Epithelial cell of prostate (primary cell): ENCODE measurements at regions not wholly inside any gene's neighbourhood (a gene's known extent, or its start where the extent isn't known, plus 50 kb on each side); places are given as distances from the start of the nearest gene placed in this dataset.

Source experiments
- DNase-seq: peaks from one replicate; pipeline ENCODE4 v3.0.0-alpha.2; 2011; ENCODE audit warnings: low read depth, low spot score
- H3K27ac ChIP-seq: fragments of 450-650 bp; 2 replicates; pipeline ENCODE4 v1.5.1; 2017; ENCODE audit warnings: mild to moderate bottlenecking

DNA sequence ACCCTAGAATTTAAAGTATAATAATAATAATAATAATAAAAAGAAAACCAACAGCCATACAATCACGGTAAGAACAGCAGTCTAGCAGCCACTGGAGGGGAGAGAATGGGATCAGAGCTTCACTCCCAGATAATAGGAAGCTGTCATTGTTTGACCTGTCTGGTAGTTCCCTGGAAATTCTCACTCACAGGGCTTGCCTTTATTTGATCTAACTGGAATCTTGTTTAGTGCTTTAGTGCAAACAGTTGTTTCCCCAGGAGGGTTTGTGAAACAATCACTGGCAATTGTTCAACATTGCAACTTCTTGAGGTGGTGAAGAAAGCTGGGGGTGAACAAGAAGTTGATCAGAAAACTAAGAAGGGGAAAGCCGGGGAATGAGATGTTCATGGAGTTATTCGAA lies 68.7 kb upstream of the PTCSC3 start:
- DNase-seq, result no peak
- no peak overlapping the region for H3K27ac ChIP-seq

DNA sequence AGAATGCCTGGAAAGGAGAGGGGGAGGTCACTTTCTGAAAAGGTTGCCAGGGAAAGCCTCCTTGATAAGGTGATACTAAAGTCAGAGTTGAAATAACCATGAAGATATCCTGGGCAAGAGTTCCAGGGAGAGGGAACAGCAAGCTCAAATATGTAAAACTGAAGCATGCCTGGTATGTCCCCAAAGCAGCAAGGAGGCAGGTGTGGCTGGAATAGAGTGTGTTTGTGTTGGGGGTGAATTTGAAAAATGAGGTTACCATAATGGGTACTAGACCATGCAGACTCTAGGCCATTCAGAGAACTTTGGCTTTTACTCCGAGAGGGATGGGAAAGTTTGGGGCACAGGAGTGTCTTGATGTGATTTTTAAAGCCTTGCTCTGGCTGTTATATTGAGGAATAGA lies 66.7 kb upstream of the PTCSC3 start:
- DNase-seq, result no peak
- H3K27ac ChIP-seq, result no peak overlapping the region

DNA sequence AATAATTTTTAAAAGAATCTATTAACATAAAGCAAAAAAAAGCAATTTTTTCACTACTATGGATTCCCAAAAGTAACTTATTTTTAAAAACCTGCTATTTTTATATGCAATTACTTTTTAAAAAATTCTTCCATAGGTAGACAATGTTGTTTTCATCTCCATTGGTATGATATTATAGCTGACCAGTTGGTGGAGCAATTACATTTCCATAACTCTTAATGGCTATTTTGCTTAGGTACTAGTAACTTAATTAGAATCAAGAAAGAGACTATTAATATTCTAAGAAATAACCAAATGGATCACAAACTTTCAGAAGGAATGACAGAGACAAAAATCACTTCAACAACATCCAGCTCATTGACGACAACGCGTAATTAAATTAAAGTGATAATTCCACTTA lies 64.7 kb upstream of the PTCSC3 start:
- H3K27ac ChIP-seq, result no peak overlapping the region
- DNase-seq, result no peak

DNA sequence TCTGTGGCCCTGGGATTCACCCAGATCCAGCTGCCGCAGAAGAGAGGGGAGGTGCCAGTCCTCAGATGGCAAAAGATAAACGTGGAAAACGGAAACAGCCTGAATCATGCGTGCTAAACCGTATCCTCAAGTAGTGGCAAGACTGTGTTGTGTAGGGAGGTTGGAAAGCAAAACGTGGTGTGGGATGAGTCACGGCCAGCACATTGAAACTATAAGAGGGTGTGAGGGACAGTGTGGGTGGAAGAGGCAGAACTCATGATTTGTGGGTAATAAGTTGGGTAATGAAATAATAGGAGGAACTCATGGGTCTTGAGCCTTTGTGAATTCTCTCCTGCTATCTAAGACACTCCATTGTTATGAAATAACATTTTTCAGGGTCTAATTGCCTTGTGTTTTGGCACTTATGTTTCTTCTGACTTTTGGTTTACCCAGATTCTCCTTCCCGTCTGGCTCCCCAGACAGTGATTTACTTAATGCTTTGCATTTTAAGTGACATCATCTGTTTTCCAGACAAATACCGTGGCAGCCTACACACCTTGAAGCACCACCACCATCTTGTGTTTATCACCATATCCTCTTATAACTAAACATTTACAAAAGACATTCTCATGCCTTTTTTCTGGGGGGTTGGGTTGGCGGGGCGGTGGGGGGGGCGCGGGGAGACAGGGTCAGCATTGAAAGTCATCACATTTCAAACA lies 62.3 kb upstream of the PTCSC3 start:
- DNase-seq, result peak; percentile 96

DNA sequence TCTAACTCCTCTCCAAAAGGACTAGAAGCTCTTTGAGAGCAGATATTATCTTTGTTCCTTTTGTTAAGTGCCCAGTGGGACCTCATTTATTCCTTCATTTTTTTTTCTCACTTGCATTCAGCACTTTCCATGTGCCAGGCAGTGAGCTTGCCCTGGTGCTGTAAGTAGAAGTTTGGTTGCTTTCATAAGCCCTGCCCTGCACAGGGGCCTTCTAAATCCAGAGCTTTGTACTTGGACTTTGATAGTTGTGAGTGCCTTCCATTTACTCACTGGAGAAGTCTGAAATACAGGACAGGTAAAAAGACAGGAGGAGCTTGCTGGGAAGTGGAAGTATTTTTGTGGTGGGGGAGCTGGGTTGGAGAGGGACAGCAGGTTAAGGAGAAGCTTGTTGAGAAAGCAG lies 56.7 kb upstream of the PTCSC3 start:
- no peak overlapping the region for H3K27ac ChIP-seq
- DNase-seq, result no peak

More for the DNA sequence above, 62.3 kb upstream of the PTCSC3 start:
- H3K27ac ChIP-seq, result peak overlapping the region; percentile 38

DNA sequence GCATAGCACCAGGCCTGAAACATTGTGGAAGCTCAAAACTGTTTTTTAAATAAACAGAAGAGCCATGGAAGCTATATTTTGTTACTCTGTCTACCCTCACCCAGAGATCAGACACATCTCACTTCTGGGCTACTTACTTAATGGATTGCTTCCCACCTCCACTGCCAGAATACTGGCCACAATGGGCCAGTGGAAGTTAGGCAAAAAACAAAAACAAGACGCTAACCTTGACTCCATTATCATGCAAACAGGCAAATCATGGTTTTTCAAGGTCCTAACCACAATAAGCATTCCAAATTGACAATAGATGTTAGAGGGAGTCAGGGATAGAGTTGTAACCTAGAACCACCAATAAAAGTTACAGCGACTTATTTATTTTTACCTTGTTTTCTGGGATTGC lies 52.7 kb upstream of the PTCSC3 start:
- no peak overlapping the region for H3K27ac ChIP-seq
- no peak for DNase-seq

DNA sequence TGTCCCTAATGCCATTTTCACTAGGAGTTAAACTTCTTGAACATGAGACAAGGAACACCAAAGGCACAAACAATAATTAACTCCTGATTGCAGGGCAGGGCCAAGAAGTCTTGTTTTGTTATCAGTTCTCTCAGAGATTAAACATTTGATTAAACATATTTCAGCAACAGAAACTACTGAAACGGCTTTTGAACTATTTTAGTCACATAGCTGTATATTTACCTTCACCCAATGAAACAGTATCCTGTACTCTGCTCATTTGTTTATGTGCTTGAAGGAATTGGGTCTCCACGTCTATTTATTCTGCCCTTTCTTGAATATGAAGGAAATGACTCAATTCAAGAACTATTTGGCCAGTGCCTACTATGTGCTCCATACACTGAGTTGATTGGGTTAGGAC lies 51.3 kb upstream of the PTCSC3 start:
- DNase-seq, result no peak
- peak overlapping the region; percentile 32 for H3K27ac ChIP-seq

DNA sequence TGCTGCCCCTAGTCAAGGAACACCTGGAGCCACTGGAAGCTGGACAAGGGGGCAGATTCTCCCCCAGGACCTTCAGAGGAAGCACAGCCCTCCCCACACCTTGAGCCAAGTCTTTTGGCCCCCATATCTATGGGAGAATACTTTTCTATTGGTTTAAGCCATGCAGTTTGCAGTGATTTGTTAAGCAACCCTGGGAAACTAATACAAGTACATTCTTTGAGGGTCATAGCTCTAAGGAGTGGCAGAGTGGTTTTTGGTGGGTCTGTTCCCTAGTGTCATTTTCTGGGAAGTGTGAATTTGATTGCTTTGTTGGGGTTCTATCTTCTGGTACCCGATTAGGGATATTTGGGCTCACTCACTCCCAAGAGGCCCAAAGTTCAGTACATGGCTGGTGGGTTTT lies 50.8 kb upstream of the PTCSC3 start:
- H3K27ac ChIP-seq, result peak overlapping the region; percentile 32
- no peak for DNase-seq
